H4 (cell line): ENCODE measurements at regions not wholly inside any gene's neighbourhood (a gene's known extent, or its start where the extent isn't known, plus 50 kb on each side); places are given as distances from the start of the nearest gene placed in this dataset.
"Not testable (repeated sequence)": the region's sequence is repeated elsewhere in the genome, so short reads cannot be mapped to it uniquely, and the experiment has no call there.

Experiments used
- DNase-seq: peaks from one replicate; pipeline ENCODE4 v3.0.0-alpha.2; 2015; ENCODE audit warnings: low spot score

DNA sequence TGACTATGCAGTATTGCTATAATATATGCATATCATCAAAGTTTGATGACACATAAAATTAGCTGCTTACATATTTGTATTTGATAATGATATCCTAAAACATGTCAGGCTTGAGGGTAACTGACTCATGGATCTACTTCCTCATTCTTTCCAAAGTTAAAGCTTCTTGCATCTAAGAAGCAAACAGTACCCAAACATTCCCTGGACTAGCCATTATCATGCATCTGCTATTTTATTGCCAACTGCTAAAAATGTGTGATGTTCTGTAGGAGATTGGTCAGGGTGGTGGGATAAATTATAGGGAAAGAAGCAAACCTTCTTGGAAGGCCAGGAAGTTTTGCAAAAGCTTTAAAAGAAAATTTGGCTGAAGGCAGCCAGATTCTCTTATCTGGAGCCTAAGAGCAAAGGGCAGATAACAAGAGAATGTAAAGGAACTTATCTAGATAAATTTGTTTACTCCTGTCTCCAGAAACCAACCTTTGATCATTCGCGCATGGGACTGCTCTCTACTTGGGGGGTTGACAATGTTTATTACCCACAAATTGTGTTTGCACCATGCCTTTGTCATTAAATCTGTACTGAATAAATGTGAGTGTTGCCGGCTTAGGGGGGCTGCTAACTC is 604.1 kb upstream of the TLE4 start:
- DNase-seq = no peak

DNA sequence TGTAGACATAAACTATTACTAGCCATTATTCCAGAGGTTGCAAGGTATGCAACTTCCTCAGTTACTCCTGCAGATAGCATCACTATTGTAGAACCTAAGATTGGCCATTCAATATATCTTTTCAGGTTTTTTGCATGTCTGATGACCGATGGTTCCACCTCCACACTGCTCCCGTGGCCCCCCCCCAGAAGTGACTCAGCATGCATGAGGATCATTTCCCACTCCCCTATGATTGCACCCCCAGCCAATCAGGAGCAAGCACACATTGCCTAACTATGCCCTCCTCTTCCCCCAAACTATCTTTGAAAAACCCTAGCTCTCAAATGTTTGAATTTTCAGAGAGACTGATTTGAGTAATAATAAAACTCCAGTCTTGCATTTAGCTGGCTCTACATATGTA is 601.4 kb upstream of the TLE4 start:
- DNase-seq = no peak

DNA sequence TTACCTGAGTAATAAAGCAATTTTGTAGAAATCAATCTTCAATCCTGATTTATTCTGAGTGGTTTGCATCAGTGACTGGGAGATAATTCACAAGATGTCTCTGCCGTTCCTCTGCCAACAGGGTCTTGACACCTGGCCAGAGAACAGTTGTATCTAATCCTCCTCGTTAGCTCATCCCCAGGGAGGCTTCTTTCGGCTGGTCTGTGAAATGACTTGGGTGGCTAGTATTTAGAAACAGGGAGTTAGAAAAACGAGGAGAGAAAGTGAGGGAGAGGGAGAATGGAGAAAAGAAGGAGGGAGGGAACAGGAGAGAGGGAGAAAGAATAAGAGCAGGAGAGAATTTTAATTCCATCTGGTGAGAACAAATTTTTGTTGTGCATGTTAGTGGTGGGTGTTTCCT is 600.2 kb upstream of the TLE4 start:
- no peak for DNase-seq

DNA sequence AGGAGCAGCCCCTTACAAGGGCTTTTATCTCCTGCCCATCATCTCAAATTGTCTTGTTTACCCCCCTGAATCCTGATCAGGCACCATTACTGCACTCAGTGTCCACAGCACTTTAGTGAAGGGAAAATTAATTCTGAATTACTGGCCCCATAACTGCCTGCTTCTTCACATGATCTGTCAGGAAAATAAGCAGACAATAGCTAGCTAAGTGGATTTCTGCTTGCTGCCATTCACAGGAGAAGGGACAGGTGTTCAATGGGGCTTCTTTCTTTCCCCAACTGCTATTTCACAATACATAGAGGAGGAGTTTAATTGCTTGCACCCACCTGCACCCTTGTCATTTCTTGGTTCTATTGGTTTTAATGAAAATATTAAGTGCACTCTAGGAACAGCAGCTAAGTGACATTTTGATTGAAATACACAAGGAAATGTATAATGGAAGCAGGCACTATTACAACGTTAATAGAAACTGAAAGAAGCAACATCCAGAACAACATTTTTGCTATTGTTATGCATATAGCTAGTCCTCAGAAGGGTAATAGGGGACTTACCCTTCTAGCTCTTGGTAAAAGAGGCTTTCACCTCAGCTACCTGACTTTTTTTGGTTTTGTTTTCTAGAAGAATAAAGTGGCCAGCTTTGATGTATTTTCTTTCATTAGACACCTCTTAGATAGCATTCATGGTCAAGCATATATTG is 599.3 kb upstream of the TLE4 start:
- no peak for DNase-seq

DNA sequence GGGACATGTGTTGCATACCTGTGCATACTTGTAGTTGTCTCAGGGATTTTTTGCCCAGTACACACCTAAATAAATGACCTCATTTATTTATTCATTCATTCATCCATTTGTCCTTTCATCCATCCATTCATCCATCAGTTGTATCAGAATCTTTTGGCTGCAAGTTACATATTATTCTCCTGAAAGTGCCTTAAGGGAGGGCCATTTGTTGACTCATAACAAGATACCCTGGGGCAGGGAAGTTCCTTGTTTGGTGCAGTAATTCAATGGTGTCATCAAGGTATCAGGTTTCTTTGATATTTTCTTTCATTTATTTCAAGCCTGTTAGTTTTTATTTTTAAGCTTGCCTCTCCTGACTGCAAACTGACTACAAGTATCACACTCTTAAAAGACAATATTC is 597.9 kb upstream of the TLE4 start:
- DNase-seq = peak; percentile 21

DNA sequence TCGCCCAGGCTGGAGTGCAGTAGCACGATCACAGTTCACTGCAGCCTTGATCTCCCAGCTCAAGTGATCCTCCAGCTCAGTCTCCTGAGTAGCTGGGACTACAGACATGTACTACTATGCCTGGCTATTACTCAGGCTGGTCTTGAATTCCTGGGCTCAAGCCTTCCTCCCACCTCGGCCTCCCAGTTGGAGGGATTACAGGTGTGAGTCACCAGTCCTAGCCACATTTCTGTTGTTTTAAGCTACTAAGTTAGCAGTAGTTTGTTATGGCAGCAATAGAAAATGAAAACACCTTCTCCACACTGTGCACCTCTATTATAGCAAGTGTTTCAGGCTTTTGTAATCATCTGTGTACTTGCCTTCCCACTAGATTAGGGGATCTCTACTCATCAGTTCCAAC is 588.9 kb upstream of the TLE4 start:
- peak; percentile 15 for DNase-seq

DNA sequence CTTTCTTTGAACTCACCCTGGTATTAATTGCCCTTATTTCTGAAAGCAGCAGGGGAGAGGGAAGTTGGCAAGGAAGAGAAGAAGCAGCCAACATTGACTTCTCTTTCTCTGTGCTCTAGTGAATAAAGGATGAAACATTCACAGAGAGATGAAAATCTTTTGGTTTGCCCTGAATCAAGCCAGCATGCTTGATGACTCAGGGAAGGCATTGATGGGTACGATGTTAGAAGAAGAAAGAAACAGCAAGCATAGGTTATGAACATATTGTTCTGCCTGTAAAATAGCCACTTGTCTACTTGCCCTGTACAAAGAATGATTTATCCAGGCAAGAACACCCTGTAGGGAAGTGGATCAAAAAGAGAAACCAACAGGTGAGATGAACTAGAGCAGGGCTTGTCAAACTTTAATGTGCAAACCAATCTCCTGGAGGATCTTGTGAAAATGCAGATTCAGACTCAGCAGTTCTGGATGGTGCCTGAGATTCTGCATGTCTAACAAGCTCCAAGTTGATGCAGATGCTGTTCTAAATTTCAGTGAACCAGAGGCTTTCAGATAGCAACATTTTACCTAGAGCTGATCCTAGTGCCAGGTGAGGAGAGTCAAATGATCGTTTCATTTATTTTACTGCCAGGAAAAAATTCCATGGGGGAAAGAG is 586.6 kb upstream of the TLE4 start:
- no peak for DNase-seq

DNA sequence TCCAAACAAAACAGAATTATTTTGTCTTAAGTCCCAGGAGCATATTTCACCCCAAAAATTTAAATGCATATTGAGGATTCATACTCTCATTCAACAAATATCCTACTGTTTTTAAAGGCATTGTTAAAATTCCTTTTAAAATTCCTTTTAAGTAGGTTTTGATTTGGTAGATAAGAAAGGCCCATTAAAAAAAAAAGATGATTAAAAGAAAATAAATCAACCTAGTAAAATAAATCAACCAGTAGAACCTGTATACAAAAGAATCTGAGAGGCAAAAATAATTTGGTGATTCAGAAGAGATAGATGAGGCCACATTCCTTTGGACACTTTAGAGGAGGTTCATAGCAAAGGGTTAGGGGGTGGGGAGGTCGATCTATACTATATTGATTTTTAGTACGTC is 585.3 kb upstream of the TLE4 start:
- no peak for DNase-seq

DNA sequence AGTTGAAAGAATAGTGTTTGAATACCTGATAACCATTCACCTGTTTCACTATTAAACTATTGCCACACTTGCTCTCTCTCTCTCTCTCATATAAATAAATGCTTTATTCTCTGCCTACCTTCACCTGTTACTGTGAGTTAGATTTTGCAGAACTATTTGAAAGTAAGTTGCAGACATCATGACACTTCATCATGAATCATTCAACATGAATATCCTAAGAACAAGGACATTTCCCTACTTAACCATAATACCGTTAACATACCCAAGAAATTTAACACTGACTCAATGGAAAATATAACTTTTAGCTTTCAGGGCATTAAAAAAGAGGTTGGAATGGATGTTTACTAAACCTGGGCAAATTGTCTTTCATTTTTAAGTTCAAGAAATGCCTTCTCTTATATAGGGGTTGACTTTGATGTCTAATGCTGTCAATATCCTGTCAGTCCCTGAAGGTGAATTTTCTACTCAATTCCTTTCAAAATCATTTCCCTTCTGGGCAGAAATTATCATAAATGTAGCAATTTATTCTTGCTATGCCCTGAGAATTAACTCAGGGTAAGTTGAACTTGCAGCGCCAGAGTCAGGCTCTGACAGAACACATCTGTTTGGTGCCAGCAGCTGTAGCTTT is 582.6 kb upstream of the TLE4 start:
- no peak for DNase-seq

DNA sequence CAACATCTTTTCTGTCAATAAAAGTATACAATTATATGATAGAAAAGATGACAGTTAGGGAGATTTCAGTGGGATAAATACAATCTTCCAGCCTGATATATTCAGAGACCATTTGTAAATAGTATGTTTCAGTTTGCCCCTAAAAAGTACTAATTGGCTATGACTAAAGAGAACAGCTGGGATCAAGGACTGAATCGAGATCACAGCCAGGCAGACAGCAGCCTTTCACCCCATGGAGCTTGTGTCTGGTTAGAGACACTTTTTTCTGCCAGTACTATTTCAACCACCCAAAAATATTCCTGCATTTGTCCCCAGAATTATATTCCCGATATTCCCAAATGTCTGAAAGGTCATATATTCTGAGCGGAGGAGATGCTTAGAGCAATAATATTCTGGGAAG is 577.3 kb upstream of the TLE4 start:
- DNase-seq = no peak

DNA sequence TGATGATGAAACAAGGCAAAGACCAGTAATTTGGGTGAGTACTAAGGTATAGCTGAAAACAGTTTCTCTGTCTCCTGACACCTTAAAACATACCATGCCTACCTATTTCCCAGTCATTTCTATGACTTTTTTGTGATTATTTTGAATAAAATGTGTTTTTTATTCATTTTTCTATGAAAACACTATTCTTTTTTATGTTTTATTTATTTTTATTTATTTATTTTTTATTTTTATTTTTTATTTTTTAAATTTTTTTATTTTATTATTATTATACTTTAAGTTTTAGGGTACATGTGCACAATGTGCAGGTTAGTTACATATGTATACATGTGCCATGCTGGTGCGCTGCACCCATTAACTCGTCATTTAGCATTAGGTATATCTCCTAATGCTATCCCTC is 576.8 kb upstream of the TLE4 start:
- not testable (repeated sequence) for DNase-seq

DNA sequence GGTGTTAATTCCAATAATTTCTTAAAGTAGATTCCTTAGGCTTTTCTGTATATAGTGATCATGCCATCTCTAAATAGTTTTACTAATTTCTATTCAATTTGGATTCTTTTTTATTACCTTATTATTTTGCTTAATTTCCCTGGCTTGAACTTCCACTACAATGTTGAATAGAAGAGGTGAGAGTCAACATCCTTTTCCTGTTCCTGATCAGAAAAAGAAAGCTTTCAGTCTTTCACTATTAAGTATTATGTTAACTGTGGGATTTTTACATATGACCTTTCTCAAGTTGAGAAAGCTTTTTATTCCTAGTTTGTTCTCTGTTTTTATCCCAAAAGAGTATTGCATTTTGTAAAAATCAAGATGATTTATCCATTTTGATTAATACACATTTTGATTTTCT is 574.5 kb upstream of the TLE4 start:
- DNase-seq = no peak

DNA sequence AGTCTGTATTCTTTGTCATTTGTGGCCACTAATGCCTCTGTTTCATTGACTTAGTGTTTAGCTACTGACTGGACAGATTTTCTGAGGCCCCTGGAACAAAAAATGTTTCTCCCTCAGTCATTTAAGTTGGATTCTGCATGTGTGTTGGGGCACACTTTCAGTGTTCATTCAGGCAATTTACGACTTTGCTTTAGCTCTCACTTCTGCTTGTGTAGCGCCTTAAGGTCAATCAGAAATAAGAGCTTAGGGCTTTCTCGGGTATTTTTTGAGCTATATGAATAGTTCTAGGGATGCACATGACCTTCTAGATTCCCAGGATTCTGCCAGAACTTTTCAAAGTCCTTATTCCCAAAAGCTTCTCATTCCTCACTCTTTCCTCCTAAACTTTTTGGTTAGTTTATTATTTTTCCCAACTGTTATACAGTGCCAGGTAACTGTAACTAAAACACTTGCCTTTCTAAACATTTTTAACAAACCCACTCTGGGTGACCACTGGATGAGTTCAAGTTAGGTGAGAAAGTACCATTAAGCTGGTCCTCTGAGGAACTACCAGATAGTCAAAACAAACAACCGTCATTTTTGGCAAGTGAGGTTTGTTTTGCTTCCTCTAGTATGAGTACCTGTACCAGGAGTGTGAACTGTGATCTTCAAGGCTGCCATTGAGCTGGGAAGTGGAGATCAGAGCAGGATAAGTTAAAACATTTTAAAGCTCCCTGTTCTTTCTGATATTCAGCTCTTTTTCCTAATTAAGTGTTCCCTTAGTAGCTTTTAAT is 571.3 kb upstream of the TLE4 start:
- DNase-seq = no peak

DNA sequence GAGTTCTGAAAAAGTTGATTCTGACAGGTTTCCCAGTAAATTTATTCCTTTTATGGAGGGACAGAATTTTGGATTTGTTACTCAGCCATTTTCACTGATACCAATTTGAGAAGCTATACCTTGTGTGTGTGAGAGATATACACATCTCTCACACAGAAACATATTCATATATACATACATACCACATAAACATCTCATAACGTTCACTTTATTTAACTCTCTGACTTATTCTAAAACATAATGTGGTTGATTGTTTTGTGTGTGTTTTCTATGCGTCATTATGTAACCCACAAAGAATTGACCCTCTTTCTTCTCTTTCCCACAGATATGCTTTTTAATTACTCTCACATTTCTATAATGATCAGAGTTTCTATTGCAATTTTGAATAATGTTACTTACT is 570.8 kb upstream of the TLE4 start:
- no peak for DNase-seq

DNA sequence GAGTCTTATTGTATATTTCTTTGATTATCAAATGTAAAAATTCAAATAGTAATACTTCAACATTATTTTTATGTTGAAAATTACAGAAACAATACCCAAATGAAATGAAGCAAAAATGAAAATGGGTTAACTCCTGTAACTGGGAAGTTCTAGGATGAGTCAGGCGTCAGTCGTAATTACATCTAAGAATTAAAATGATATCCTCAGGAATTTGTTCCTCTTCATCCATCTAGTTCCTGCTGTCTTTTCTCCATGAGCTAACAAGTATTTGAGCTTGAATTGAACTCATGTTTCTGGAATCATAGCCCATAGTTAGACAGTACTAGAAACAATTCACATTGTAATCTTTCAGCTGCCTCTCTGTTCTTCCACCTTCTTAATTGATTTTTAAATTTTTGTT is 568.3 kb upstream of the TLE4 start:
- no peak for DNase-seq

DNA sequence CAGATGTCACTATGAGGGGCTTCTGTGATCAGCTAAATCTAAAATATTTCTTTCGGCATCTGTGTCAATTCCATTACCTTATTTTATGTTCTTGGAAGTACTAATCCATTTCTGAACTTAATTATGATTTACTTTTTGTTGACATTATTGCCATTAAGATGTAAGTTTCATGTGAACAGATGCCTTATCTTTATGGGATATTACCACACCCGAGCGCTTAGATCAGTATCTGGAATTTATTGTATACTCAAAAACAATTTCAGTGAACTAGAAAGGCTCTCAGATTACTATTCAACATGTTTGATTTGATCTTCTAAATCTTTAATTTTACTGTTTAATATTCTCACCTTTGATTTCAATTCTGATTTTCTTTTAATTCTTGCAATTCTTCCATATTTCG is 567.7 kb upstream of the TLE4 start:
- DNase-seq = no peak

DNA sequence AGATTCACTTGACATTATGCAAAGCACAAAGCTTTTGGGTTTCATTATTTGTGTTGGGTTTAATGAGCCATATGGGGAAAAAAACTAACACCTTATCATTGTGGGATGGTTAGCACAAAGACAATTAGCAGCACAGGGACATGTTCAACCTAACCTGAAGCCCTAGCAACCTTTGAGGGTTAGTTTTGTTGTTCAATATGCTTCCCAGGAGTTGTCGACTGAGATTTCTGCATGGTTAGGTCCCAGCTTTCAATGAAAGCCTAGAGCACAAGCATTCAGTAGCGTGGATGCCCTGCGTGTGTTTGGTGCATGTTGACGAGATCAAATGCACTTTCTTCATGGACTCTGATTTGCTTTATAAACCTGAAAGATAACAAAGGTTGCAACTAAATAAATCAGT is 565.2 kb upstream of the TLE4 start:
- no peak for DNase-seq

DNA sequence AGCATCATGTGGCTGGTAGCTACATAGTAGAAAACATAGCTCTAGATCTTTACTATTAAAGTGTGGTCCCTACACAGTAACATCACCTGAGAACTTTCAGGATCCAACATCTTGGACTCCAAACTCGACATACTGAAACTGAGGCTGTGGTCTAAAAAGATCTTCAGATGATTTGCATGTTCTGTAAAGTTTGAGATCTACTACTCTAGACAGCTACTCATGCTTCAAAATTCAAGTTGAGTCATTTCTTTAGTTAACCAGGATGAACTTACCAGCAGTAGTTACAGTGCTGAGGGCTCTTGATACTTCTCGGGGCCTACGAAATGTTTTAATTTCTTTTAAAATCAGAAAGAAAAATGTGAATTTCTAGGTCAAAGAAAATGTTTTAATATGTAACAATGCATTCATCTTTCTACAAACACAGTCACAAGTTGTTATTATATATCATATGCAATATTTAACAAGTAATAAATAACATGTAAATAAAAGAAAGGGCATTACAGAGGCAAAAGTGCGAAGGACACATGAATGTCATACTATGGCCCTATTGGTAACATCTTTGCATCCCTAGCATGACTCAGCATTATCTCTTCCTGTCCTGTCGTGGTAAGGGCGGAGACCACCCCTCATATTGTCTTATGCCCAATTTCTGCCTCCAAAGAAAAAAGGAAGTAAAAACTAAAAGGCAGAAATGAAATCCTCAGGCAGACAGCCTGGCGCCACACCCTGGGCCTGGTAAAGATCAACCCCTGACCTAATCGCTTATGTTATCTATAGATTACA is 563.9 kb upstream of the TLE4 start:
- DNase-seq = no peak

DNA sequence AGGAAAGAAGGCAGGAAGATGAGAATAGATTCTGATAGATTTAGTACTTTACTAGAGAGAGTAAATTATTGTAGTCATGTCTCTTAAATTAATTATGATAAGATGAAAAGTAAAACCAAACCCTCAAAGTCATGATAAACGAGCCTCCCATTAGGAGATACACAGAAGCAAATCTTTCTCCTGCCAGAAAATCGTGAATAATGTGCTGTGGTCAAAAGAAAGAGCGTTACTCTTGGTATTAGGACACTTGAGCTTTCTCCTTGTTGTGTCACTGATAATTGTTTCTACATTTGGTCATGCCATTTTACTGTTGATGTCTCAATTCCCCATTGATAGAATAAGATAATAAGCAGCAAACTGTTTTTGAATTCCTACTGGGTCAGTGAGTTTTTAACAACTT is 562.8 kb upstream of the TLE4 start:
- DNase-seq = no peak

DNA sequence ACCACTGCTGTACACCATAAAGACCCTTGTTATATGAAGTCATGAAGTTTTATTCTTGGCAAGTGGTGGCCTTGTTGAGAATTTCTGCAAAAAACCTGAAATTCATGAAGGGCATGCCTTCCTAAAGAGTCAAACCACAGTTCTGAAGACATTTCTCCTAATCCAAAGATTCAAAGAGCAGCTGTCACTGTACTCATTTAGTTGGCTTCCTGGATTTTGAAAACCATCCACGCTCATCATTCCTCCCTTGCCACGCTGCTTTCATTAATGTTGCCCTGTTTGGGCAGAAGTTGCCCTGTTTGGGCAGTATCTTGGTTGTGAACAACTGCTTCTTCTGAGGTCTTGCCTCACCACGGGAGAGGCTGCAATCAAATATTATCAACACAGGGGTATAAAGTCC is 560.3 kb upstream of the TLE4 start:
- DNase-seq = no peak

DNA sequence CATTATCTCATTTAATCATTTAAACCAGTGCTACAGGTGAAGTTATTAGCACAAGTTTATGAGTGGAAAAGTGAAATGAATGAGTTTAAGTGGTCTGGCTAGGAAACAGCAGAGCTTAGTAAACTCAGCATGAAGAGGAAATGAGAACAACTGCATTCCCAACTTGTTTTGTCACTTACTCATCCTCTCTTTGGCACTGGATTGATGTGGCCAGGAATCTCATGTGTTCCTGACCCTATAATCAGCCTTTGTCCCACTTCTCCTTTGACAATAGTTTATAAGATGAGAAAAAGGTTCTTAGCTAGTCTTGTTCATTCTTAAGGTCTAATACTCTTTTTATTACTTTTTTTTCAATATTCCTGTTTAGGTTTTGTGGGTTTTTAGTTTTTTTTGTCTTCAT is 559.2 kb upstream of the TLE4 start:
- DNase-seq = no peak
